ENCODE measurements at regions not wholly inside any gene's neighbourhood (a gene's known extent, or its start where the extent isn't known, plus 50 kb on each side); places are given as distances from the start of the nearest gene placed in this dataset.

- DNase-seq (ENCODE audit: low spot score): no peak
Measured at GRCh38 chr4:1542516-1543320, 136.5 kb upstream of the NKX1-1 start.

GRCh38 chr4:1542226-1542490 lies 135.9 kb upstream of the NKX1-1 start:
- no peak for DNase-seq (ENCODE audit: low spot score)

GRCh38 chr4:1541449-1542225 lies 135.4 kb upstream of the NKX1-1 start:
- no peak for DNase-seq (ENCODE audit: low spot score)

GRCh38 chr4:1540601-1541375 lies 134.5 kb upstream of the NKX1-1 start:
- no peak for DNase-seq (ENCODE audit: low spot score)

GRCh38 chr4:1539859-1540600 lies 133.8 kb upstream of the NKX1-1 start:
- no peak for DNase-seq (ENCODE audit: low spot score)

- DNase-seq (ENCODE audit: low spot score): no peak
Measured at GRCh38 chr4:1538941-1539772, 132.9 kb upstream of the NKX1-1 start.

GRCh38 chr4:1538096-1538410 lies 131.8 kb upstream of the NKX1-1 start:
- DNase-seq (ENCODE audit: low spot score): no peak

GRCh38 chr4:1537410-1538095 lies 131.3 kb upstream of the NKX1-1 start:
- no peak for DNase-seq (ENCODE audit: low spot score)

GRCh38 chr4:1536579-1537409 lies 130.6 kb upstream of the NKX1-1 start:
- DNase-seq (ENCODE audit: low spot score): no peak

- DNase-seq (ENCODE audit: low spot score): no peak
Measured at GRCh38 chr4:1535926-1536578, 129.8 kb upstream of the NKX1-1 start.

GRCh38 chr4:1534876-1535526 lies 128.8 kb upstream of the NKX1-1 start:
- DNase-seq (ENCODE audit: low spot score): no peak

- DNase-seq (ENCODE audit: low spot score): no peak
Measured at GRCh38 chr4:1534095-1534872, 128.0 kb upstream of the NKX1-1 start.

GRCh38 chr4:1533501-1534064 lies 127.3 kb upstream of the NKX1-1 start:
- no peak for DNase-seq (ENCODE audit: low spot score)

- no peak for DNase-seq (ENCODE audit: low spot score)
Measured at GRCh38 chr4:1532549-1533395, 126.5 kb upstream of the NKX1-1 start.

- DNase-seq (ENCODE audit: low spot score): no peak
Measured at GRCh38 chr4:1531683-1532548, 125.7 kb upstream of the NKX1-1 start.

- no peak for DNase-seq (ENCODE audit: low spot score)
Measured at GRCh38 chr4:1530356-1530755, 124.1 kb upstream of the NKX1-1 start.

Data from putamen (tissue), 1 donor.